Colonic mucosa (tissue), 4 donors: ENCODE measurements at regions not wholly inside any gene's neighbourhood (a gene's known extent, or its start where the extent isn't known, plus 50 kb on each side); places are given as distances from the start of the nearest gene placed in this dataset.

Experiments used
- DNase-seq: peaks from one replicate; pipeline ENCODE4 v3.0.0-alpha.2; 2020
- H3K27ac ChIP-seq: fragments of 200-600 bp; one replicate; pipeline ENCODE4 v1.8.0; 2021
- H3K27me3 ChIP-seq: fragments of 200-600 bp; one replicate; pipeline ENCODE4 v1.8.0; 2021
- H3K36me3 ChIP-seq: fragments of 200-600 bp; one replicate; pipeline ENCODE4 v1.8.0; 2021
- H3K4me1 ChIP-seq: fragments of 200-600 bp; one replicate; pipeline ENCODE4 v1.8.0; 2021; ENCODE audit warnings: mild to moderate bottlenecking
- H3K4me3 ChIP-seq: fragments of 200-600 bp; one replicate; pipeline ENCODE4 v1.8.0; 2021
- H3K9ac ChIP-seq, 2 donors: one replicate each; pipeline ENCODE4 v1.7.0; 2013; ENCODE audit warnings: control low read depth in 2 of 2, low read depth in 2 of 2, low read length in 2 of 2
- H3K9me3 ChIP-seq: fragments of 200-600 bp; one replicate; pipeline ENCODE4 v1.8.0; 2021
- CTCF ChIP-seq: fragments of 200-600 bp; IDR thresholded peaks from one replicate; pipeline ENCODE4 v1.8.0; 2022; ENCODE audit warnings: antibody characterized with exemption, mild to moderate bottlenecking
- intact Hi-C: fragments of 100-400 bp; cut with DNase I; formaldehyde crosslinking; loops from one replicate; pipeline ENCODE4 v1.14.1; 2022
- donor health status: healthy.
- donor health status: DM: no; HTN: no; CAD: no.
- donor health status: DM: no; HTN: no; CAD: no.

- DNase-seq = no peak
- no peaks in the 10 kb centered on the region for H3K9me3 ChIP-seq
- H3K9ac ChIP-seq = no peak overlapping the region
- TF ChIP-seq CTCF = no peak
- intact Hi-C loops = no loop called here
- H3K27ac ChIP-seq = no peak overlapping the region
- no peak overlapping the region for H3K4me3 ChIP-seq
- H3K27me3 ChIP-seq = no peaks in the 10 kb centered on the region
- H3K4me1 ChIP-seq = no peaks in the 10 kb centered on the region
- no peaks in the 10 kb centered on the region for H3K36me3 ChIP-seq
These were observed 267.8 kb upstream of the SKOR2 start for GRCh38 chr18:47519277-47519676.

- no peak for DNase-seq
- intact Hi-C loops = no loop called here
- H3K4me3 ChIP-seq = no peak overlapping the region
- no peaks in the 10 kb centered on the region for H3K27me3 ChIP-seq
- H3K4me1 ChIP-seq = no peaks in the 10 kb centered on the region
- no peak overlapping the region for H3K27ac ChIP-seq
- no peaks in the 10 kb centered on the region for H3K36me3 ChIP-seq
- H3K9me3 ChIP-seq = no peaks in the 10 kb centered on the region
- no peak for TF ChIP-seq CTCF
- H3K9ac ChIP-seq = no peak overlapping the region
These were observed 262.2 kb upstream of the SKOR2 start for GRCh38 chr18:47513614-47514013.

DNA sequence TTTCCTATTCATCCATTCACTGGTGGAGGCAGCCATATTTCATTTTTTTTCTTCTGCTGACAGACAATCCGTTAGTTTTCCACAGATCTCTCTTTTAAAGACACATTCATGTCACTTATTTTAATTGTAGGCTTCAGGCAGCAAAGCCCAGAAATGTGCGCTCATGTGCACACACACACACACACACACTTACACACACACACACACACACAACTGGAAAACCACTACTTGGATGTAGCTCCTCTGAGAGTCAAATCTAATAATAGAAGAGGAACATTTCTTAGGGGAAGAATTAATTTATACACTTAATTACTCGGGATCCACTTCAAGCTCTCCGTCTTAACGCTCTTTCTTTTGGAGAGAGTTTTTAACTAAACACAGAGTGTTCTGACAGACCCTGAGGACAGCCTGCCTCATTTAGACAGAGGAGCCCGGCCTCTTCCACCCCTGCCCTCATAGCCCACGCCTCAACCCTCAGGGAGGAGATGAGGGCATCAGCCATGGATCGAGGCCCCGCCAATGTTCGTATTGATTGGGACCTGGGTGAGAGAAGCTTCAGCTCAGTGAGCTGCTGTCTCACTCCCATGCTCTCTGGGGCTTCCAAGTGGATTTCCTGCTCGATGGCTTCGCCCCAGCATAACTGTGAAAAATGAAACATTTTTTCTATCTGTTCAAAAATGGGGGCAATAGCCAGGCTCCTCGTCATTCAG is 261.4 kb upstream of the SKOR2 start:
- no peak for TF ChIP-seq CTCF
- Histone ChIP-seq H3K9ac (no peak overlapping the region), H3K36me3 (no peaks in the 10 kb centered on the region), H3K27me3 (no peaks in the 10 kb centered on the region), H3K27ac (no peak overlapping the region), H3K4me3 (no peak overlapping the region), H3K9me3 (no peaks in the 10 kb centered on the region), H3K4me1 (no peaks in the 10 kb centered on the region)
- intact Hi-C loops = no loop called here
- no peak for DNase-seq

DNA sequence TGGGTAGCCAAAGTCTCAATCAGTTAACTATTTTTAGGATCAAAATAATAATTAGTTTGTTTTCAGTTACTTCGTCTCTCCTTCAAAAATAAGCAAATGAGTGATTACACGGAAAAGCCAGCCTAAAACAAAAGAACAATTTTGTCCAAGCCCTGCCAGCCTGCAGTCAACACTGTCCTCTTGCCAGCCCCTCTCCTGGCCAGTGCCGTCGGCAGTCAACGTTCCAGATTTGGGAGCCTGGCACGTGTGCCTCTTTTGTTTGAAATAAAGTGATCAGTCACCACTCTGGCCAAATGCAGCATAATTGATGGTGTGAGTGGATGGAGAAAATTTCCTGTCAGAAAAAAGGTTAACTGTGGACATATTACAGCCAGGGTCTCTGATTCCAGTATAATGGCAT is 260.6 kb upstream of the SKOR2 start:
- Histone ChIP-seq H3K27me3 (no peaks in the 10 kb centered on the region), H3K9ac (no peak overlapping the region), H3K4me1 (no peaks in the 10 kb centered on the region), H3K36me3 (no peaks in the 10 kb centered on the region), H3K27ac (no peak overlapping the region), H3K9me3 (no peaks in the 10 kb centered on the region), H3K4me3 (no peak overlapping the region)
- DNase-seq = no peak
- no peak for TF ChIP-seq CTCF
- intact Hi-C loops = no loop called here

DNA sequence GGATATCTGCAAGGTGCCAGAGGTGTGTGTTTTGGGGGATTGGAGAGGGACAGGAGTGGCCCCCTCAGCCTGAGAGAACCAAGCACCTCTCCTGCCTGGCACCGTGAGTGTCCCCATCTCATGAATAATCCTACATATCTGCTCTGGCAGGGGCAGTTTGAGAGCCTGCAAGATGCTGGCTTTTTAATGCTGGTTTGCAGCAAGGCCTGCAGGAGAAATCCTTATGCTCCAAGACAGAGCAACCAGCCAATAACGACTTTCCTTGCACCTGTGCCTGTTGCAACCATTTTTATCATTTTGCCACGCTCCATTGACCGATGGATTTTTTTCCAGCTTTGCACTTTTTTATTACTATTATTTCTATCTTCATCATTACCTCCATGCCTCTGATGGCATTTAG is 259.4 kb upstream of the SKOR2 start:
- Histone ChIP-seq H3K27ac (no peak overlapping the region), H3K9ac (no peak overlapping the region), H3K27me3 (no peaks in the 10 kb centered on the region), H3K4me3 (no peak overlapping the region), H3K9me3 (no peaks in the 10 kb centered on the region), H3K4me1 (no peaks in the 10 kb centered on the region), H3K36me3 (no peaks in the 10 kb centered on the region)
- intact Hi-C loops = no loop called here
- DNase-seq = no peak
- TF ChIP-seq CTCF = no peak
